Heart left ventricle (tissue), 13 donors: ENCODE measurements at regions not wholly inside any gene's neighbourhood (a gene's known extent, or its start where the extent isn't known, plus 50 kb on each side); places are given as distances from the start of the nearest gene placed in this dataset.

Source experiments
- POLR2A ChIP-seq, 2 donors: fragments of 450-650 bp; IDR thresholded peaks; one replicate each; pipeline ENCODE4 v1.6.1; 2017; ENCODE audit warnings: antibody characterized with exemption in 2 of 2, mild to moderate bottlenecking in 2 of 2, moderate library complexity in 2 of 2
- TF ChIP-seq, protein P1 (sequence below), 12 donors: fragments of 200-600 bp; sonication (generic) in 4 of 12; IDR thresholded peaks; one replicate each; pipeline versions ENCODE4 v1.5.0 to v1.8.0; 2018 to 2022; ENCODE audit warnings: antibody characterized with exemption in 12 of 12, mild to moderate bottlenecking in 5 of 12
- donor health status: ischemic (EF 13 %, LVEDD 7.1; RV severe dilation, severe dysfunction).
- donor health status: DM: no; HTN: yes; CAD: no.
- donor health status: DM: no; HTN: no; CAD: no.
- donor health status: ischemic (EF 25% LVEDD 6.9; RV normal size, moderate dysfunction).
- donor health status: ischemic (EF 25% LVEDD 5.7; RV mildly dilated, moderate dysfunction).
- donor health status: ischemic (EF 35%, LVEDD 5.7; RV mildly dilated, moderate dysfunction).
- donor health status: nonischemic (EF 11% LVEDD 7.7; RV severe dilation, severe dysfunction).
- donor health status: DM: yes; HTN: yes; CAD: no.
- donor health status: PGD.
- donor health status: ischemic (EF 29% LVEDD 5.4; RV normal size, mild dysfunction).
- donor health status: nonischemic (EF 23%, LVEDD 6.1; RV moderate dilation, normal function).

DNA sequence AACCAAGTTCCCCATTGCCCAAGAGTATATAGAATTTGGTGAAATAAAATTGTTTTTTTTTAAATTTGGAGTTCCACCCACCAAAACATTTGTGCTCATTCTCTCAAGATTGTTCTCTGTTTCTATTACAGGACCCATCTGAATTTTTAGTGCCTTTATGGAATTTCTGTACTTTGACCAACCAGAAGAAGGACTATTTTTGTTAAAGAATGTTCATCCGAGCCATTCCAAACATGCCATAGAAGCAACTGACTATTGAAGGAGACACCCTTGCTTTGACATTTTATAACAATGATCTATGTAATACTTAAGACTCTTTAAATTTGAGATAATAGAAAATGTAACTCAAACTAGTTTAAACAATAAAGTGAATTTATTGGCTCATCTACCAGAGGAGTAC lies 655.7 kb upstream of the ADAMTS5 start:
- TF ChIP-seq, protein P1, sequence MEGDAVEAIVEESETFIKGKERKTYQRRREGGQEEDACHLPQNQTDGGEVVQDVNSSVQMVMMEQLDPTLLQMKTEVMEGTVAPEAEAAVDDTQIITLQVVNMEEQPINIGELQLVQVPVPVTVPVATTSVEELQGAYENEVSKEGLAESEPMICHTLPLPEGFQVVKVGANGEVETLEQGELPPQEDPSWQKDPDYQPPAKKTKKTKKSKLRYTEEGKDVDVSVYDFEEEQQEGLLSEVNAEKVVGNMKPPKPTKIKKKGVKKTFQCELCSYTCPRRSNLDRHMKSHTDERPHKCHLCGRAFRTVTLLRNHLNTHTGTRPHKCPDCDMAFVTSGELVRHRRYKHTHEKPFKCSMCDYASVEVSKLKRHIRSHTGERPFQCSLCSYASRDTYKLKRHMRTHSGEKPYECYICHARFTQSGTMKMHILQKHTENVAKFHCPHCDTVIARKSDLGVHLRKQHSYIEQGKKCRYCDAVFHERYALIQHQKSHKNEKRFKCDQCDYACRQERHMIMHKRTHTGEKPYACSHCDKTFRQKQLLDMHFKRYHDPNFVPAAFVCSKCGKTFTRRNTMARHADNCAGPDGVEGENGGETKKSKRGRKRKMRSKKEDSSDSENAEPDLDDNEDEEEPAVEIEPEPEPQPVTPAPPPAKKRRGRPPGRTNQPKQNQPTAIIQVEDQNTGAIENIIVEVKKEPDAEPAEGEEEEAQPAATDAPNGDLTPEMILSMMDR (IDR thresholded peaks at IDR 0.05), result no peak
- no peak for TF ChIP-seq POLR2A (IDR thresholded peaks at IDR 0.05)
